IgD-negative memory B cell (primary cell): ENCODE measurements at regions not wholly inside any gene's neighbourhood (a gene's known extent, or its start where the extent isn't known, plus 50 kb on each side); places are given as distances from the start of the nearest gene placed in this dataset.
"Not testable (repeated sequence)": the region's sequence is repeated elsewhere in the genome, so short reads cannot be mapped to it uniquely, and the experiment has no call there.

ENCODE experiments used
- H3K27ac Mint-ChIP-seq, 3 donors: one replicate each; pipeline ENCODE4 v1.8.0; 2020 to 2022; ENCODE audit warnings: mild to moderate bottlenecking in 3 of 3, mixed read lengths in 3 of 3, moderate library complexity in 1 of 3
- H3K27me3 Mint-ChIP-seq: one replicate; pipeline ENCODE4 v1.8.0; 2021; ENCODE audit warnings: mixed read lengths
- H3K36me3 Mint-ChIP-seq: one replicate; pipeline ENCODE4 v1.8.0; 2020; ENCODE audit warnings: mild to moderate bottlenecking, mixed read lengths
- H3K4me1 Mint-ChIP-seq, 3 donors: one replicate each; pipeline ENCODE4 v1.8.0; 2020 to 2022; ENCODE audit warnings: mixed read lengths in 3 of 3, mild to moderate bottlenecking in 1 of 3
- H3K4me3 Mint-ChIP-seq, 4 donors: one replicate each; pipeline ENCODE4 v1.8.0; 2020 to 2022; ENCODE audit warnings: mild to moderate bottlenecking in 4 of 4, mixed read lengths in 4 of 4, moderate library complexity in 3 of 4
- H3K9me3 Mint-ChIP-seq, 3 donors: one replicate each; pipeline ENCODE4 v1.8.0; 2020 to 2021; ENCODE audit warnings: mixed read lengths in 3 of 3, mild to moderate bottlenecking in 1 of 3

DNA sequence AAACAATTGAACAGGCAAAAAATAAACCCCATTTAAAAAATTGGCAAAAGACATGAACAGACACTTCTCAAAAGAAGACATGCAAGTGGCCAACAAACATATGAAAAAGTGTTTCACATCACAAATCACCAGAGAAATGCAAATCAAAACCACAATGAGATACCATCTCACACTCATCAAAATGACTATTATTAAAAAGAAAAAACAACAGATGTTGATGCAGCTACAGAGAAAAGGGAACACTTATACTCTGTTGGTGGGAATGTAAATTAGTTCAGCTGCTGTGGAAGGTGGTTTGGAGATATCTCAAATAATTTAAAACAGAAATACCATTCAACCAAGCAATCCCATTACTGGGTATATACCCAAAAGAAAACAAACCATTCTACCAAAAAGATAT, 83.1 kb upstream of the TMTC2 start:
- H3K4me1 Mint-ChIP-seq, H3K27me3 Mint-ChIP-seq, H3K27ac Mint-ChIP-seq, H3K4me3 Mint-ChIP-seq, H3K36me3 Mint-ChIP-seq, H3K9me3 Mint-ChIP-seq: not testable (repeated sequence)

DNA sequence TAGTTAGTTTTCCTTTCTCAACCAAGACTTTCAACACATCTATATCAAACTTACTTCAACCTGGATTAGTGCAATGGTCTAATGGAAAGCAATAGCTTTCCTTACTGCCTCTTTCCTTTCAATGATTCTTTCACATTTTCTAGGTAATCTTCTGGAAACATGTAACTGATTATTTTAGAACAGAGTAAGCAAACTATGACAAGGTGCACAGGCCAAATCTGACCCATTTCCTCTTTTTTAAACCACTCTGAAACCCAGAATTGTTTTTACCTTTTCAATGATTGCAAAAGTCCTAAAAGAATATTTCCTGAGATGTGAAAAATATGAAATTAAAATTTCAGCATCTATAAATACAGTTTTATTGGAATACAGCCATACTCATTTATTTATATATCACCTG, 81.6 kb upstream of the TMTC2 start:
- H3K27me3 Mint-ChIP-seq = no peaks in the 10 kb centered on the region
- H3K27ac Mint-ChIP-seq = no peak overlapping the region
- H3K4me3 Mint-ChIP-seq = no peak overlapping the region
- no peaks in the 10 kb centered on the region for H3K36me3 Mint-ChIP-seq
- H3K9me3 Mint-ChIP-seq = peaks cover 4 to 5% (median 5%) of the 10 kb centered on the region in 3 donors
- no peaks in the 10 kb centered on the region for H3K4me1 Mint-ChIP-seq

DNA sequence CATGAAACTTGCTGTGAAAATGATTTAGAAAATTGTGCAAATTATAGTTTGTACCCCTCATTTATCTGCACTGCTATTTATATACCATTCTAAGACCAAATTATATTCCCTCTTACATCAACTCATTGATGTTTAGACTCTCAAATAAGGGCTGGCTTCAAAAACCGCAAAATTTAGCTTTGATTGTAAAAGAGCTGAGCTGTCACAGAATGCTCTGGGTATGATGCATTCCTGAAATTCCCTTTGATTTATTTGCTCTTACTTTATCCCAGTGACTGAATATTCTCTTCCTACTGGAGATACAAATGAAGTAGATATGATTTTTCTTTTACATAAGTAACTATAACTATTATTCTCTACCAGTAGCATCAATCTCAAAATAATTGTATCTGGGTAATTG, 78.0 kb upstream of the TMTC2 start:
- no peak overlapping the region for H3K27ac Mint-ChIP-seq
- H3K4me1 Mint-ChIP-seq = peaks cover 0 to 1% (median 0%) of the 10 kb centered on the region in 3 donors
- no peaks in the 10 kb centered on the region for H3K27me3 Mint-ChIP-seq
- H3K36me3 Mint-ChIP-seq = no peaks in the 10 kb centered on the region
- H3K9me3 Mint-ChIP-seq = peaks cover 1 to 5% (median 3%) of the 10 kb centered on the region in 3 donors
- H3K4me3 Mint-ChIP-seq = no peak overlapping the region

DNA sequence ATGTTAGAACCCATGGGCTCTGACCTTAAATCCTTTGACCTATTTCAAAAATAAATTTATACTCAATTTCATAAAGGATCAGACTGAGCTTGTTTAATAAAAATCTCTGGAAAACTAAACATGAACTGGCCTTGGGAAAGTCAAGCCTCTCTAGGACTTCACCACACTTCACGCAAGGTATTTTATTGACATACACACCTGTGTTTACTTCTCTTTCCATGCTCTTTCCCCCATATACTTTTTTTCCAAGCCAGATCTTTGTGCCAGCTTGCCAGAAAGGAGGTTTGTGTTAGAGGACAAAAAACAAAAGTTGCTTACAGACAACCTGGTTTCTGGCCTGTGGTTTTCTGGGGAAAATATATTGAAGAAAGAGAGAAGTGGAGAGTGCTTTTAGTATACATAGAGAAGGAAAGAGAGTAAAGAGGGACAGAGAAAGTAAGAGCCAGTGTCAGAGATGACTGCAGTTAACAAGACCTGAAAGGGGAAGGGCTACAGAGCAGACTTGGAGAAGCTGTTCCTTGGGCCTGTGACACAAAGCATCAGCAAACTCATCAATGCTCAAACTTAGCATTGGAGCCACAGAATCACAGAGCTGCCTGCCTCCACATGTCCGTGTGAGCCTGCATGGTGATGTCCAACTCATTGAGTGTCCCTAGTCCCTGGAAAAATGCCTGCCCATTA, 77.3 kb upstream of the TMTC2 start:
- no peaks in the 10 kb centered on the region for H3K27me3 Mint-ChIP-seq
- H3K4me1 Mint-ChIP-seq = peaks cover 0 to 1% (median 0%) of the 10 kb centered on the region in 3 donors
- H3K9me3 Mint-ChIP-seq = peaks cover 0 to 5% (median 3%) of the 10 kb centered on the region in 3 donors
- H3K4me3 Mint-ChIP-seq = no peak overlapping the region
- H3K27ac Mint-ChIP-seq = no peak overlapping the region
- H3K36me3 Mint-ChIP-seq = no peaks in the 10 kb centered on the region

DNA sequence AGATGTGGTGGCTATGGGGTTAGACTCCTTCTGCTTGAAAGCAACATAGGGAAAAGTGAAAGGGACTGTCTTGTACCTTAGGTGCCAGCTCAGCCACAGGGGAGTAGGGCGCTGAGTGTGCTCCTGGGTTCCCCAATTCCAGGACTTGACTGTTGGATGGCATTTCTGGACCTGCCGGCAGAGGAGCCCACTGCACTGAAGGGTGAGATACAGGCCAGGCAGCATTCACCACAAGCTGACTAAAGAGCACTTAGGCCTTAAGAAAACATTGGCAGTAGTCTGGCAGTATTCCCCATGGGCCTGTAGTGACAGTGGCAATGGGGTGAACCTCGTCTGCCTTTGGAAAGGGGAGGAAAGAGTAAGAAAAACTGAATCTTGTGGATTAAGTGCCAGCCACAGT, 67.1 kb upstream of the TMTC2 start:
- Mint-ChIP-seq H3K4me3 (no peak overlapping the region), H3K9me3 (peaks cover 0 to 3% (median 2%) of the 10 kb centered on the region in 3 donors), H3K27ac (no peak overlapping the region), H3K36me3 (no peaks in the 10 kb centered on the region), H3K27me3 (no peaks in the 10 kb centered on the region), H3K4me1 (no peaks in the 10 kb centered on the region)

DNA sequence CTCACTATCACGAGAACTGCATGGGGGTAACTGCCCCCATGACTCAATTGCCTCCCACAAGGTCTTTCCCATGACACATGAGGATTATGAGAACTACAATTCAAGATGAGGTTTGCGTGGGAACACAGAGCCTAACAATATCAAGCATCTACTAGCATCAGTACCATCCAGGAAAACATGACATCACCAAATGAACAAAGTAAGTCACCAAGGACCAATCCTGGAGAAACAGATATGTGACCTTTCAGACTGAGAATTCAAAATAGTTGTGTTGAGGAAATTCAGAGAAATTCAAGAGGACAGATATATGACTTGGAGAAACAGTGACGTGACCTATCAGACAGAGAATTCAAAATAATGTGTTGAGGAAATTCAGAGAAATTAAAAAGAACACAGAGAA, 65.8 kb upstream of the TMTC2 start:
- Mint-ChIP-seq H3K27me3 (no peaks in the 10 kb centered on the region), H3K9me3 (peaks cover 0 to 3% (median 2%) of the 10 kb centered on the region in 3 donors), H3K4me3 (no peak overlapping the region), H3K4me1 (no peaks in the 10 kb centered on the region), H3K27ac (no peak overlapping the region), H3K36me3 (no peaks in the 10 kb centered on the region)

DNA sequence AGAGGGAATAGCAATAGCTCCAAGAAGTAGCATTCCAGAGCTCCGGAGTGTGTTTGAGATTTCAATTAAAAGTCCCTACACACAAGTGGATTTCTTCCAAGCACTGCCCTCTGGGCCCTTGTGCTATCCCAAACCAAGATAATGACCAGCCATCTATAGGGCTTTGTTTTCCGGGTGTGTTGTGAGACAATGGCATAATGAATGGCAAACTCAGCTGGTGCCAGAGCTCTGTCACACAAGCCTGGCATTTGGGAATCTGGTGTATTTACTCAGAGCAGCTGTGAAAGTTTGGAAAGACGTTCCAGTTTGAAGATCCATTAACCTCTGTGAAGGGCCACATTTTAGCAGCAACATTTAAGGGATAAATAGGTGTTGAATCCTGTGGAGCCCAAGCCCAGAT, 61.2 kb upstream of the TMTC2 start:
- Mint-ChIP-seq H3K36me3 (no peaks in the 10 kb centered on the region), H3K4me3 (no peak overlapping the region), H3K27me3 (no peaks in the 10 kb centered on the region), H3K9me3 (peaks cover 0 to 2% (median 0%) of the 10 kb centered on the region in 3 donors), H3K27ac (no peak overlapping the region), H3K4me1 (no peaks in the 10 kb centered on the region)

DNA sequence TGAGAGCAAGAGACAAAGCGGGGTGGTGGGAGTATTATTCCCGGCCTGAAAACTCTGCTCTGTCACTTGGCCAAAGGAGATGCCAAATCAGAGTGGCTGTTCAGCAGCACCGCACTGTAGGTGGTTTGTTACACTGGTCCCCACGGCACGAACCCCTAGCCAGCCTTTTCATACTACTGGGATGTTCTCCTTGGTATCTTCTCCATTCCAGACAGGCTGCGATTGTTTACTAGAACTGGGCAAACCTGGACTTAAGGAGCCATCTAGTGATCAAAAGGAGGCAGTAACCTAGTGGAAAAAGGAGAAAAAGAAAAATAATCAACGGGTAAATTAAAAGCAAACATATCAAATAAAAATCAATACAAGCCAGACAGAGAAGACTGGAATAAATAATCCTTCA, 58.9 kb upstream of the TMTC2 start:
- no peak overlapping the region for H3K27ac Mint-ChIP-seq
- H3K27me3 Mint-ChIP-seq = no peaks in the 10 kb centered on the region
- H3K9me3 Mint-ChIP-seq = no peaks in the 10 kb centered on the region
- H3K4me3 Mint-ChIP-seq = no peak overlapping the region
- H3K36me3 Mint-ChIP-seq = no peaks in the 10 kb centered on the region
- no peaks in the 10 kb centered on the region for H3K4me1 Mint-ChIP-seq

DNA sequence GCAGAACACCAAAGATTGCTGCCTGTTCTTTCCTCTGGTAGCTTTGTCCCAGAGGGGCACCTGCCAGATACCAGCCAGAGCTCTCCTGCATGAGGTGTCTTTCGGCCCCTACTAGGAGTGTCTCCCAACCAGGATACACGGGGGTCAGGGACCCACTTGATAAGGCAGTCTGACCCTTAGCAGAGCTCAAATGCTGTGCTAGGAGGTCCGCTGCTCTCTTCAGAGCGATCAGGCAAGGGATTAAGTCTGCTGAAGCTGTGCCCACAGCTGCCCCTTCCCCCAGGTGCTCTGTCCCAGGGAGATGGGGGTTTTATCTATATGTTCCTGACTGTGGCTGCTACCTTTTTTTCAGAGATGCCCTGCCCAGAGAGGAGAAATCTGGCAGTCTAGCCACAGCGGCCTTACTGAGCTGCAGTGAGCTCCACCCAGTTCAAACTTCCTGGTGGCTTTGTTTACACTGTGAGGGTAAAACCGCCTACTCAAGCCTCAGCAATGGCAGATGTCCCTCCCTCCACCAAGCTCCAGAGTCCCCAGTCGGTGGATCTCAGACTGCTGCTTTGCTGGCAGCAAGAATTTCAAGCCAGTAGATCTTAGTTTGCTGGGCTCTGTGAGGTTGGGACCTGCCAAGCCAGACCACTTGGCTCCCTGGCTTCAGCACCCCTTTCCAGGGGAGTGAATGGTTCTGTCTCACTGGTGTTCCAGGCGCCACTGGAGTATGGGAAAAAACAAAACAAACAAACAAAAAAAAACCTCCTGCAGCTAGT, 52.0 kb upstream of the TMTC2 start:
- H3K9me3 Mint-ChIP-seq, H3K27me3 Mint-ChIP-seq, H3K27ac Mint-ChIP-seq, H3K4me3 Mint-ChIP-seq, H3K4me1 Mint-ChIP-seq, H3K36me3 Mint-ChIP-seq: not testable (repeated sequence)

DNA sequence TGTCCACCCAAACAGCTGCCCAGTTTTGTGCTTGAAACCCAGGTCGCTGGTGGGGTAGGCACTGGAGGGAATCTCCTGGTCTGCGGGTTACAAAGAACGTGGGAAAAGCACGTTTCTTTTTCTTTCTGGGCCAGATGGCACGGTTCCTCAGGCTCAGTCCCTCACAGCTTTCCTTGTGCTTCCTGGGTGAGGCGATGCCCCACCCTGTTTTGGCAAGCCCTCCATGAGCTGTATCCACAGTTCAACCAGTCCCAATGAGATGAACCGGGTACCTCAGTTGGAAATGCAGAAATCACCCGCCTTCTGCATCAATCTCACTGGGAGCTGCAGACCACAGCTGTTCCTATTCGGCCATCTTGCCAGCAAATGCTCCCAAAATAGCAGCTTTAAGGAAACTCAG, 51.4 kb upstream of the TMTC2 start:
- no peaks in the 10 kb centered on the region for H3K27me3 Mint-ChIP-seq
- peaks cover 0 to 2% (median 0%) of the 10 kb centered on the region in 3 donors for H3K9me3 Mint-ChIP-seq
- no peaks in the 10 kb centered on the region for H3K36me3 Mint-ChIP-seq
- no peak overlapping the region for H3K27ac Mint-ChIP-seq
- H3K4me3 Mint-ChIP-seq = no peak overlapping the region
- no peaks in the 10 kb centered on the region for H3K4me1 Mint-ChIP-seq
